DOHH2 (cell line): ENCODE measurements at regions not wholly inside any gene's neighbourhood (a gene's known extent, or its start where the extent isn't known, plus 50 kb on each side); places are given as distances from the start of the nearest gene placed in this dataset.

Source experiments
- H3F3A ChIP-seq: fragments of 200-600 bp; sonication (generic), shearing (Covaris generic); 2 replicates; pipeline ENCODE4 v1.6.0; 2016; ENCODE audit warnings: antibody characterized with exemption, mild to moderate bottlenecking; ENCODE audit not compliant: control insufficient read depth, insufficient read depth
- H3K27ac ChIP-seq: fragments of 200-600 bp; sonication (generic); 2 replicates; pipeline ENCODE4 v1.5.1; 2014; ENCODE audit warnings: low read depth, mild to moderate bottlenecking, low read length, moderate library complexity
- H3K27me3 ChIP-seq: fragments of 200-600 bp; sonication (generic); 2 replicates; pipeline ENCODE4 v1.6.1; 2014; ENCODE audit warnings: mild to moderate bottlenecking, low read length, mixed read lengths; ENCODE audit not compliant: control insufficient read depth
- H3K36me3 ChIP-seq: fragments of 200-600 bp; sonication (generic); 2 replicates; pipeline ENCODE4 v1.6.1; 2014; ENCODE audit warnings: mild to moderate bottlenecking, low read length, moderate library complexity, mixed read lengths; ENCODE audit not compliant: control insufficient read depth
- H3K4me1 ChIP-seq: fragments of 200-600 bp; sonication (generic); 2 replicates; pipeline ENCODE4 v1.6.1; 2014; ENCODE audit warnings: mild to moderate bottlenecking, low read length, mixed read lengths; ENCODE audit not compliant: control insufficient read depth
- H3K4me2 ChIP-seq: fragments of 200-600 bp; sonication (generic); 2 replicates; pipeline ENCODE4 v1.6.0; 2014; ENCODE audit warnings: mild to moderate bottlenecking, low read length, moderate library complexity
- H3K4me3 ChIP-seq: fragments of 200-600 bp; sonication (generic); 2 replicates; pipeline ENCODE4 v1.5.1; 2014; ENCODE audit warnings: mild to moderate bottlenecking, low read length, mixed read lengths
- H3K79me2 ChIP-seq: fragments of 200-600 bp; sonication (generic); 2 replicates; pipeline ENCODE4 v1.6.1; 2014; ENCODE audit warnings: mild to moderate bottlenecking, low read length, mixed read lengths; ENCODE audit not compliant: control insufficient read depth
- H3K9me2 ChIP-seq: fragments of 200-600 bp; sonication (generic); replicated peaks from 2 replicates; pipeline ENCODE4 v1.6.1; 2014; ENCODE audit warnings: mild to moderate bottlenecking, low read length, mixed read lengths; ENCODE audit not compliant: control insufficient read depth
- H3K9me3 ChIP-seq: fragments of 200-600 bp; sonication (generic); 2 replicates; pipeline ENCODE4 v1.6.1; 2014; ENCODE audit warnings: antibody characterized with exemption, low read length, mixed read lengths; ENCODE audit not compliant: control insufficient read depth, insufficient read depth
- H4K20me1 ChIP-seq: fragments of 200-600 bp; sonication (generic); 2 replicates; pipeline ENCODE4 v1.6.0; 2014; ENCODE audit warnings: low read depth, mild to moderate bottlenecking, antibody characterized with exemption, low read length, moderate library complexity; ENCODE audit not compliant: control insufficient read depth, insufficient read depth
- CTCF ChIP-seq: fragments of 200-600 bp; sonication (generic); IDR thresholded peaks from one replicate; pipeline ENCODE4 v1.5.1; 2014; ENCODE audit warnings: antibody characterized with exemption, mild to moderate bottlenecking, low read depth, low read length; ENCODE audit not compliant: poor library complexity, severe bottlenecking
- EZH2phosphoT487 ChIP-seq: fragments of 200-600 bp; sonication (generic); IDR thresholded peaks from 2 replicates; pipeline ENCODE4 v1.6.1; 2017; ENCODE audit warnings: borderline replicate concordance, mild to moderate bottlenecking, antibody characterized with exemption, low read length, moderate library complexity, mixed read lengths

DNA sequence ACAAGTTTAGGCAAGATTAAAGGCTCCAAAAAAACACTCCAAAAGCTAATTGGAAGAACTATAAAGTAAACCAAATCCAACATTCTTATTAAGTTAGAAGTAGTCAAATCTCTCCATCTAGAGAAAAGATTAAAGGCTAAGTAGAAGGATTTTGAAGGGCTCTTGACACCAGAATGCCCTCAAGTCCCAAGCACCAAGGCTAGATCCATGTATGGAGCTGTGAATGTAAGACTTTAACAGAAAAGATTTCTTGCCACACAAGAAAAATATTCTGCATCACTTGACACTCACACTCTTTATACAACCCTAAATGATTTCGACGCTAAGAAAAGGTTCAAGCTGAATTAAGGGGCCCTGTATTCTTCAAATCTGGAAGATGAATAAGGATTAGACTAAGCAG lies 345.2 kb downstream of the VGLL3 start:
- H4K20me1 ChIP-seq: no peaks in the 10 kb centered on the region
- no peaks in the 10 kb centered on the region for H3K4me1 ChIP-seq
- no peak overlapping the region for H3K4me3 ChIP-seq
- H3K27me3 ChIP-seq: no peaks in the 10 kb centered on the region
- H3K79me2 ChIP-seq: no peaks in the 10 kb centered on the region
- no peak overlapping the region for H3K27ac ChIP-seq
- no peaks in the 10 kb centered on the region for H3K9me2 ChIP-seq
- TF ChIP-seq EZH2phosphoT487 (no peak), CTCF (no peak)
- no peak overlapping the region for H3K4me2 ChIP-seq
- H3F3A ChIP-seq: no peaks in the 10 kb centered on the region
- H3K36me3 ChIP-seq: no peaks in the 10 kb centered on the region
- no peaks in the 10 kb centered on the region for H3K9me3 ChIP-seq

DNA sequence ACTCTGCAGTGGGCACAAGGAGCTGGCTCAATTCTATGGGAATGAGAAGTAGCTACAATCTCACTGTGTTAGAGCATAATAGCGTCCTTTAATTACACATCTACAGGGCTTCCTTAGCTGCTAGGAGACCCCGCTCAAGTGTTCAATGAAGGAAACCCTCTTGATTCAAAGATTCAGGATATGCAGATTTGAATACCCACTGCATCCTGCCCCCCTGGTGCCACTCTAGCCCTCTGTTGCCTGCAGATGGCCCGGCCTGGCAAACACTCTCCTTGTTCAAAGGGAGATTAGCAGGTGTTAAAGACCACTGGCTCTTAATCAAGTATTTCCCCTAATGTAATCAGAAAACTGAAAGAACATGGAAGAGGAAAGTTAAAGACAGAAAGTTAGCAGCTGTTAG lies 356.6 kb downstream of the VGLL3 start:
- no peak overlapping the region for H3K4me3 ChIP-seq
- no peaks in the 10 kb centered on the region for H3F3A ChIP-seq
- TF ChIP-seq EZH2phosphoT487 (no peak), CTCF (no peak)
- no peak overlapping the region for H3K4me2 ChIP-seq
- H3K9me3 ChIP-seq: no peaks in the 10 kb centered on the region
- H4K20me1 ChIP-seq: no peaks in the 10 kb centered on the region
- no peaks in the 10 kb centered on the region for H3K79me2 ChIP-seq
- no peak overlapping the region for H3K27ac ChIP-seq
- no peaks in the 10 kb centered on the region for H3K27me3 ChIP-seq
- no peaks in the 10 kb centered on the region for H3K36me3 ChIP-seq
- no peaks in the 10 kb centered on the region for H3K4me1 ChIP-seq
- H3K9me2 ChIP-seq: no peaks in the 10 kb centered on the region

- Histone ChIP-seq H3F3A (no peaks in the 10 kb centered on the region), H3K4me3 (no peak overlapping the region)
Observed at GRCh38 chr3:86629511-86629910, 361.4 kb downstream of the VGLL3 start.

More at GRCh38 chr3:86629511-86629910, 361.4 kb downstream of the VGLL3 start:
- H3K27ac ChIP-seq: no peak overlapping the region
- no peak overlapping the region for H3K4me2 ChIP-seq
- H3K79me2 ChIP-seq: no peaks in the 10 kb centered on the region
- H3K27me3 ChIP-seq: no peaks in the 10 kb centered on the region
- TF ChIP-seq EZH2phosphoT487 (no peak), CTCF (no peak)
- no peaks in the 10 kb centered on the region for H3K4me1 ChIP-seq
- no peaks in the 10 kb centered on the region for H3K36me3 ChIP-seq
- no peaks in the 10 kb centered on the region for H4K20me1 ChIP-seq
- no peaks in the 10 kb centered on the region for H3K9me2 ChIP-seq
- H3K9me3 ChIP-seq: no peaks in the 10 kb centered on the region
